Transverse colon (tissue), 4 donors: ENCODE measurements at regions not wholly inside any gene's neighbourhood (a gene's known extent, or its start where the extent isn't known, plus 50 kb on each side); places are given as distances from the start of the nearest gene placed in this dataset.

Experiments used
- EP300 ChIP-seq: sonication (generic); formaldehyde crosslinking; IDR thresholded peaks from one replicate; pipeline ENCODE4 v1.6.1; 2017; ENCODE audit warnings: antibody characterized with exemption, low read depth
- POLR2A ChIP-seq: fragments of 450-650 bp; IDR thresholded peaks from one replicate; pipeline ENCODE4 v1.6.1; 2016; ENCODE audit warnings: antibody characterized with exemption, mild to moderate bottlenecking, moderate library complexity
- POLR2AphosphoS5 ChIP-seq, 3 donors: sonication (generic); formaldehyde crosslinking; IDR thresholded peaks; one replicate each; pipeline ENCODE4 v1.6.1; 2016; ENCODE audit warnings: antibody characterized with exemption in 3 of 3
- TF ChIP-seq, protein P1 (sequence below), 5 experiments: fragments of 200-600 bp in 3 of 5; fragments of 450-650 bp in 2 of 5; sonication (generic) in 3 of 5; IDR thresholded peaks; 1 replicate in 2 of 5; 2 replicates in 3 of 5; pipeline ENCODE4 v1.5.1; 2016 to 2017; ENCODE audit warnings: antibody characterized with exemption in 5 of 5, inconsistent platforms in 3 of 5, mild to moderate bottlenecking in 2 of 5, moderate library complexity in 1 of 5

DNA sequence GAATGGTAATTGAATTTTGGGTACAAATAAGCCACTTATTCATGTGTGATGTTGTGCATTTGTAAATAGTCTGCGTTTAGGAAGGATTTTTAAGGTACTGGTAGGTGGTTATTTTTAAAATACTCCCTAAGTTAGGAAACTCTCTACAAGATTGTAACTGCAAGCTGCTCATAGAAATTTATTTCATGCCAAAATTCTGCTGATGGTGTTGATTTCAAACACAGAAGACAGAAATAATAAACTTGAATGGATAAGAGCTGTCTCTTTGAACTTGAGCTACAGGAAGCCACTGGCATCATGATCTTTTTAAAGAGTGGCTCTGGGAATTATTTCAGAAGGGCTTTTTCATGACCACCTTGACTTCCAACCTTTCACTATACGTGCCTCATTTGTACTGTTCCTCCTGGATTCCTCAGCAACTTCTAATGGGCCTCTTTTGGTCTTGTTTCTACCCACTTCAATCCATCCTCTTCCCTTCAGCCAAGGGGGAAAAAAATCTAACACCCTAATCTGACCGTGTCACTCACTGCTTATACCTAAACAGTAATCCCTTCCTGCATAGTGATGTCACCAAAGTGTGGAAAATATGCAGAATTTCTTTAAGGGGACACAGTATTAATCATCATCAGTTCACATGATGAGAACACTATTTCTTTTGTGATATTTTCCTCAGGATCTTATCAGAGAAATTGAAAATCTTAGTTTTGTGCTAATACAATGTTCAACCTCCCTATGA is 113.6 kb downstream of the PFDN4 start:
- TF ChIP-seq POLR2A, result no peak
- TF ChIP-seq, protein P1, sequence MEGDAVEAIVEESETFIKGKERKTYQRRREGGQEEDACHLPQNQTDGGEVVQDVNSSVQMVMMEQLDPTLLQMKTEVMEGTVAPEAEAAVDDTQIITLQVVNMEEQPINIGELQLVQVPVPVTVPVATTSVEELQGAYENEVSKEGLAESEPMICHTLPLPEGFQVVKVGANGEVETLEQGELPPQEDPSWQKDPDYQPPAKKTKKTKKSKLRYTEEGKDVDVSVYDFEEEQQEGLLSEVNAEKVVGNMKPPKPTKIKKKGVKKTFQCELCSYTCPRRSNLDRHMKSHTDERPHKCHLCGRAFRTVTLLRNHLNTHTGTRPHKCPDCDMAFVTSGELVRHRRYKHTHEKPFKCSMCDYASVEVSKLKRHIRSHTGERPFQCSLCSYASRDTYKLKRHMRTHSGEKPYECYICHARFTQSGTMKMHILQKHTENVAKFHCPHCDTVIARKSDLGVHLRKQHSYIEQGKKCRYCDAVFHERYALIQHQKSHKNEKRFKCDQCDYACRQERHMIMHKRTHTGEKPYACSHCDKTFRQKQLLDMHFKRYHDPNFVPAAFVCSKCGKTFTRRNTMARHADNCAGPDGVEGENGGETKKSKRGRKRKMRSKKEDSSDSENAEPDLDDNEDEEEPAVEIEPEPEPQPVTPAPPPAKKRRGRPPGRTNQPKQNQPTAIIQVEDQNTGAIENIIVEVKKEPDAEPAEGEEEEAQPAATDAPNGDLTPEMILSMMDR (IDR thresholded peaks at IDR 0.05), result no peak
- no peak for TF ChIP-seq POLR2AphosphoS5 (IDR thresholded peaks at IDR 0.05)
- no peak for TF ChIP-seq EP300
